H1 (cell line): ENCODE measurements at regions not wholly inside any gene's neighbourhood (a gene's known extent, or its start where the extent isn't known, plus 50 kb on each side); places are given as distances from the start of the nearest gene placed in this dataset.

Experiments
- CTCF ChIA-PET: fragments of 300-600 bp; sonication (Branson Sonifier 250); formaldehyde crosslinking; loops from one replicate; lab custom pipeline; 2021; ENCODE audit not compliant: partially characterized antibody; lab: Charles Lee
- POLR2A ChIA-PET: fragments of 300-600 bp; sonication (Branson Sonifier 250); formaldehyde crosslinking; loops from one replicate; lab custom pipeline; 2021; ENCODE audit warnings: inconsistent platforms; ENCODE audit not compliant: partially characterized antibody; lab: Charles Lee
- DNase-seq, 2 experiments: peaks; one replicate each; pipeline versions ENCODE4 v3.0.0 to v3.0.0-alpha.2; 2010 to 2022; ENCODE audit warnings: low spot score in 2 of 2, low read depth in 1 of 2, mixed read lengths in 1 of 2
- FAIRE-seq: peaks from 2 replicates; lab custom pipeline; 2011; peaks lifted over from hg19 to GRCh38; lab: Jason Lieb, UNC
- H2AFZ ChIP-seq: 2 replicates; pipeline ENCODE4 v1.8.1; 2012; ENCODE audit warnings: low read length, inconsistent platforms
- H2AK5ac ChIP-seq: 2 replicates; pipeline ENCODE4 v1.6.1; 2013; ENCODE audit warnings: low read depth, low read length
- H2BK120ac ChIP-seq: replicated peaks from 2 replicates; pipeline ENCODE3; 2013; ENCODE audit warnings: low read depth, low read length, inconsistent platforms
- H2BK12ac ChIP-seq: 2 replicates; pipeline ENCODE4 v1.6.1; 2013; ENCODE audit warnings: low read depth, low read length
- H2BK15ac ChIP-seq: 2 replicates; pipeline ENCODE4 v1.6.1; 2013; ENCODE audit warnings: low read length
- H2BK20ac ChIP-seq: 2 replicates; pipeline ENCODE4 v1.6.1; 2013; ENCODE audit warnings: low read length
- H2BK5ac ChIP-seq: 2 replicates; pipeline ENCODE4 v1.6.1; 2013; ENCODE audit warnings: low read depth, low read length
- H3K14ac ChIP-seq: 2 replicates; pipeline ENCODE4 v1.6.1; 2013; ENCODE audit warnings: inconsistent platforms; ENCODE audit not compliant: insufficient read length
- H3K18ac ChIP-seq: 2 replicates; pipeline ENCODE4 v1.6.1; 2013; ENCODE audit warnings: low read length; ENCODE audit errors: extremely low read depth
- H3K23ac ChIP-seq: 2 replicates; pipeline ENCODE4 v1.6.1; 2013; ENCODE audit warnings: inconsistent platforms; ENCODE audit not compliant: insufficient read length
- H3K23me2 ChIP-seq: 2 replicates; pipeline ENCODE4 v1.6.1; 2013; ENCODE audit warnings: low read depth, low read length
- H3K27ac ChIP-seq: 2 replicates; pipeline ENCODE4 v1.6.1; 2011; ENCODE audit warnings: low read depth, low read length, inconsistent platforms
- H3K27me3 ChIP-seq, 4 experiments: replicated peaks in 1 of 4; 1 replicate in 1 of 4; 2 replicates in 3 of 4; pipeline versions ENCODE4 v1.6.1 to v1.8.1; 2011 to 2013; ENCODE audit warnings: low read length in 3 of 4, mild to moderate bottlenecking in 3 of 4, inconsistent platforms in 2 of 4, mixed read lengths in 2 of 4, moderate library complexity in 1 of 4; ENCODE audit not compliant: control insufficient read depth in 3 of 4, insufficient read depth in 3 of 4; ENCODE audit errors: extremely low read depth in 1 of 4
- H3K36me3 ChIP-seq, 4 experiments: 2 replicates each; pipeline versions ENCODE4 v1.6.1 to v1.8.1; 2011 to 2013; ENCODE audit warnings: mild to moderate bottlenecking in 4 of 4, low read length in 3 of 4, moderate library complexity in 2 of 4, control low read depth in 1 of 4, inconsistent platforms in 1 of 4; ENCODE audit not compliant: insufficient read depth in 4 of 4, control insufficient read depth in 2 of 4
- H3K4ac ChIP-seq: replicated peaks from 2 replicates; pipeline ENCODE3; 2013; ENCODE audit warnings: low read length, low read depth, mixed read lengths, inconsistent platforms; ENCODE audit not compliant: insufficient read length
- H3K4me1 ChIP-seq, 4 experiments: replicated peaks in 1 of 4; 1 replicate in 1 of 4; 2 replicates in 3 of 4; pipeline versions ENCODE4 v1.6.1 to v1.8.1; 2011 to 2013; ENCODE audit warnings: low read length in 3 of 4, inconsistent platforms in 2 of 4, mixed read lengths in 1 of 4; ENCODE audit not compliant: insufficient read depth in 4 of 4, control insufficient read depth in 3 of 4
- H3K4me2 ChIP-seq, 2 experiments: 2 replicates each; pipeline versions ENCODE4 v1.6.1 to v1.8.1; 2011 to 2013; ENCODE audit warnings: low read depth in 2 of 2, low read length in 2 of 2, control low read depth in 1 of 2, inconsistent platforms in 1 of 2, mild to moderate bottlenecking in 1 of 2; ENCODE audit not compliant: insufficient read depth in 1 of 2
- H3K4me3 ChIP-seq, 4 experiments: fragments of 200-600, 300-600 bp in 1 of 4; sonication (generic), shearing (Covaris generic), sonication (Bioruptor Twin) in 1 of 4; 2 replicates each; pipeline versions ENCODE4 v1.5.1 to v1.8.1; 2011 to 2016; ENCODE audit warnings: low read length in 4 of 4, low read depth in 3 of 4, control low read depth in 2 of 4, inconsistent platforms in 2 of 4, mild to moderate bottlenecking in 2 of 4, mixed read lengths in 1 of 4, moderate library complexity in 1 of 4; ENCODE audit not compliant: insufficient read depth in 2 of 4; ENCODE audit errors: extremely low read depth in 1 of 4
- H3K56ac ChIP-seq: replicated peaks from 2 replicates; pipeline ENCODE3; 2013; ENCODE audit warnings: low read depth, mild to moderate bottlenecking, mixed read lengths, low read length, inconsistent platforms; ENCODE audit not compliant: insufficient read length
- H3K79me1 ChIP-seq: 2 replicates; pipeline ENCODE4 v1.6.1; 2013; ENCODE audit warnings: low read depth, low read length, control low read depth
- H3K79me2 ChIP-seq, 2 experiments: 2 replicates each; pipeline versions ENCODE4 v1.6.1 to v1.8.1; 2012 to 2013; ENCODE audit warnings: low read length in 2 of 2, mild to moderate bottlenecking in 2 of 2, inconsistent platforms in 1 of 2; ENCODE audit not compliant: insufficient read depth in 2 of 2, control insufficient read depth in 1 of 2
- H3K9ac ChIP-seq, 4 experiments: replicated peaks in 1 of 4; 1 replicate in 1 of 4; 2 replicates in 3 of 4; pipeline versions ENCODE4 v1.6.1 to v1.8.1; 2011 to 2013; ENCODE audit warnings: low read depth in 3 of 4, low read length in 3 of 4, control low read depth in 2 of 4, mild to moderate bottlenecking in 2 of 4, moderate library complexity in 2 of 4, inconsistent platforms in 1 of 4; ENCODE audit errors: extremely low read depth in 1 of 4
- H3K9me3 ChIP-seq, 2 experiments: 2 replicates each; pipeline versions ENCODE4 v1.6.1 to v1.8.1; 2012 to 2013; ENCODE audit warnings: mild to moderate bottlenecking in 2 of 2, moderate library complexity in 2 of 2, control low read depth in 1 of 2, inconsistent platforms in 1 of 2, low read depth in 1 of 2, low read length in 1 of 2, mixed read lengths in 1 of 2; ENCODE audit not compliant: insufficient read depth in 2 of 2
- H4K20me1 ChIP-seq, 2 experiments: replicated peaks in 1 of 2; 2 replicates each; pipeline versions ENCODE3 to v1.8.1; 2011 to 2013; ENCODE audit warnings: inconsistent platforms in 2 of 2, low read length in 2 of 2, mild to moderate bottlenecking in 1 of 2; ENCODE audit not compliant: insufficient read depth in 2 of 2, control insufficient read depth in 1 of 2
- H4K5ac ChIP-seq: 2 replicates; pipeline ENCODE4 v1.6.1; 2013; ENCODE audit warnings: low read length, low read depth, mixed read lengths, inconsistent platforms; ENCODE audit not compliant: insufficient read length
- H4K8ac ChIP-seq: 2 replicates; pipeline ENCODE4 v1.8.0; 2013; ENCODE audit warnings: mild to moderate bottlenecking, moderate library complexity, low read length, inconsistent platforms; ENCODE audit not compliant: insufficient read depth; ENCODE audit errors: extremely low read depth
- H4K91ac ChIP-seq: replicated peaks from 2 replicates; pipeline ENCODE3; 2013; ENCODE audit warnings: low read length, mixed read lengths, inconsistent platforms; ENCODE audit not compliant: insufficient read length
- CBX8 ChIP-seq: fragments of 300-800, 300-1000 bp; sonication (generic); IDR thresholded peaks from 2 replicates; pipeline ENCODE4 v1.7.1; 2016; ENCODE audit warnings: low read depth, low read length, borderline replicate concordance
- CHD2 ChIP-seq: IDR thresholded peaks from 2 replicates; pipeline ENCODE4 v1.6.1; 2012; ENCODE audit warnings: low read length, improper control_type of control experiment
- E2F6 ChIP-seq: IDR thresholded peaks from 2 replicates; pipeline ENCODE4 v1.6.1; 2012; ENCODE audit warnings: inconsistent platforms
- EGR1 ChIP-seq: IDR thresholded peaks from 2 replicates; pipeline ENCODE4 v1.6.1; 2011; ENCODE audit warnings: low read depth, low read length, borderline replicate concordance
- MAFK ChIP-seq: IDR thresholded peaks from 2 replicates; pipeline ENCODE4 v1.6.1; 2012; ENCODE audit warnings: low read depth, mild to moderate bottlenecking, improper control_type of control experiment, low read length
- NRF1 ChIP-seq: IDR thresholded peaks from 2 replicates; pipeline ENCODE4 v1.6.1; 2011; ENCODE audit warnings: mild to moderate bottlenecking, low read depth, low read length, improper control_type of control experiment
- PHF8 ChIP-seq: fragments of 200-600 bp; sonication (generic); conservative IDR thresholded peaks from 2 replicates; pipeline ENCODE4 v1.7.1; 2012; ENCODE audit warnings: low read depth, mild to moderate bottlenecking, inconsistent platforms, low read length, moderate library complexity
- RAD21 ChIP-seq, 2 experiments: IDR thresholded peaks in 1 of 2; conservative IDR thresholded peaks in 1 of 2; 2 replicates each; pipeline ENCODE4 v1.6.1; 2011; ENCODE audit warnings: low read depth in 2 of 2, low read length in 2 of 2, improper control_type of control experiment in 1 of 2, inconsistent platforms in 1 of 2, mild to moderate bottlenecking in 1 of 2, moderate library complexity in 1 of 2
- RNF2 ChIP-seq: fragments of 200-900, 300-1000 bp; sonication (generic); IDR thresholded peaks from 2 replicates; pipeline ENCODE4 v1.7.1; 2016; ENCODE audit warnings: borderline replicate concordance, low read depth, mild to moderate bottlenecking, antibody characterized with exemption, low read length; ENCODE audit not compliant: poor library complexity, severe bottlenecking; ENCODE audit errors: missing control alignments
- SIN3A ChIP-seq, 2 experiments: IDR thresholded peaks in 1 of 2; conservative IDR thresholded peaks in 1 of 2; 2 replicates each; pipeline ENCODE4 v1.6.1; 2011 to 2012; ENCODE audit warnings: low read length in 2 of 2, improper control_type of control experiment in 1 of 2, low read depth in 1 of 2, mild to moderate bottlenecking in 1 of 2
- SP1 ChIP-seq: IDR thresholded peaks from 2 replicates; pipeline ENCODE4 v1.6.1; 2011; ENCODE audit warnings: low read depth, low read length
- YY1 ChIP-seq: IDR thresholded peaks from 2 replicates; pipeline ENCODE4 v1.6.1; 2011; ENCODE audit warnings: low read depth, mild to moderate bottlenecking, low read length
- ZNF274 ChIP-seq: IDR thresholded peaks from 2 replicates; pipeline ENCODE4 v1.7.0; 2012; ENCODE audit warnings: low read length, borderline replicate concordance; ENCODE audit errors: extremely low read depth
- WGBS, 2 experiments: shearing (Covaris generic) in 1 of 2; methylation state at CpG; one replicate each; pipeline versions ENCODE4 v1.1.6 to v1.1.7; 2013 to 2015; ENCODE audit warnings: low lambda C conversion rate in 2 of 2, mixed read lengths in 2 of 2, inconsistent platforms in 1 of 2, low coverage in 1 of 2, missing lambda C conversion rate in 1 of 2; ENCODE audit not compliant: insufficient replicate concordance in 2 of 2, insufficient coverage in 1 of 2, insufficient read length in 1 of 2; ENCODE audit errors: extremely low coverage in 1 of 2, missing lambda C conversion rate in 1 of 2; 5-methylcytosine and 5-hydroxymethylcytosine counted together

GRCh38 chr18:1541478-1541877 is 636.8 kb downstream of the ADCYAP1 start:
- FAIRE-seq (no peak), DNase-seq (no peak)
- Histone ChIP-seq H4K8ac (no peak overlapping the region; the same call in 1 of the 2 replicates), H3K4ac (no peak overlapping the region), H2BK12ac (no peak overlapping the region), H2BK120ac (no peak overlapping the region), H3K27ac (no peak overlapping the region), H3K79me1 (no peaks in the 10 kb centered on the region), H3K23me2 (no peaks in the 10 kb centered on the region), H3K79me2 (no peaks in the 10 kb centered on the region), H3K27me3 (peaks cover 0 to 1% (median 0%) of the 10 kb centered on the region in 4 experiments; a peak in 1 of 7 replicates), H4K5ac (no peak overlapping the region), H2AK5ac (no peak overlapping the region), H3K36me3 (no peaks in the 10 kb centered on the region), H3K4me2 (no peak overlapping the region), H2BK20ac (no peak overlapping the region), H3K4me1 (no peaks in the 10 kb centered on the region), H3K56ac (no peak overlapping the region), H3K14ac (no peak overlapping the region), H3K9ac (no peak overlapping the region), H4K91ac (no peak overlapping the region), H3K9me3 (0 out of 4 replicates have a peak, but pooled peaks cover 0 to under 1% of the 10 kb centered on the region in 2 experiments), H3K23ac (no peak overlapping the region), H3K18ac (no peak overlapping the region), H4K20me1 (no peaks in the 10 kb centered on the region), H2AFZ (no peak overlapping the region), H3K4me3 (no peak overlapping the region), H2BK5ac (no peak overlapping the region), H2BK15ac (no peak overlapping the region)
- WGBS, 2 experiments = 92% methylated on average over 8 of the region's 8 CpGs; no CpG with 5 or more reads in 1 of the 2 experiments
- CTCF ChIA-PET = interaction anchor here (2.1 kb wide), 1 partner anchor 14 kb away, joined by 4 read pairs; no protein-coding TSS in a partner anchor
- POLR2A ChIA-PET = no interaction called here
- TF ChIP-seq RAD21 (IDR thresholded peaks at IDR 0.05 in 1 of 2, conservative IDR thresholded peaks at IDR 0.05 in 1 of 2; ENCODE audit: low read depth in 2 of 2, low read length in 2 of 2) = no peak
- TF ChIP-seq MAFK = no peak
- no peak for TF ChIP-seq RNF2
- TF ChIP-seq CBX8 = no peak
- TF ChIP-seq E2F6 = no peak
- TF ChIP-seq SP1 = no peak
- no peak for TF ChIP-seq SIN3A (conservative IDR thresholded peaks at IDR 0.05 in 1 of 2, IDR thresholded peaks at IDR 0.05 in 1 of 2; ENCODE audit: low read depth in 1 of 2, low read length in 2 of 2)
- TF ChIP-seq NRF1 = no peak
- no peak for TF ChIP-seq CHD2
- no peak for TF ChIP-seq EGR1
- no peak for TF ChIP-seq YY1
- TF ChIP-seq ZNF274 = no peak
- no peak for TF ChIP-seq PHF8
